ENCODE measurements at regions not wholly inside any gene's neighbourhood (a gene's known extent, or its start where the extent isn't known, plus 50 kb on each side); places are given as distances from the start of the nearest gene placed in this dataset.

GRCh38 chr1:164384262-164384661 lies 174.7 kb upstream of the PBX1 start:
- TF ChIP-seq EZH2phosphoT487 (IDR thresholded peaks at IDR 0.05; ENCODE audit: insufficient read depth, low read depth) (no peak), EZH2 (IDR thresholded peaks at IDR 0.05; ENCODE audit: insufficient read depth, poor library complexity, severe bottlenecking) (no peak)
